A549 (cell line): ENCODE measurements at regions not wholly inside any gene's neighbourhood (a gene's known extent, or its start where the extent isn't known, plus 50 kb on each side); places are given as distances from the start of the nearest gene placed in this dataset.

Experiments used
- ATAC-seq, 2 experiments: fragments of 200-7000 bp in 1 of 2; fragments of >200 bp in 1 of 2; cut with Nextera tagmentation in 1 of 2; cut with Tn5 transposase in 1 of 2; 3 replicates each; pipeline versions ENCODE4 v1.8.0 to v1.9.1; 2018 to 2020; ENCODE audit warnings: mild to moderate bottlenecking in 1 of 2, moderate library complexity in 1 of 2
- CTCF ChIA-PET: fragments of 300-600 bp; sonication (Branson Sonifier 250); formaldehyde crosslinking; extraction: SDS; loops from one replicate; lab custom pipeline; 2021; ENCODE audit warnings: antibody characterized with exemption, inconsistent platforms; lab: Yijun Ruan, JAX
- POLR2A ChIA-PET: fragments of 350-600 bp; formaldehyde crosslinking; extraction: SDS; loops from one replicate; lab custom pipeline; 2021; ENCODE audit warnings: antibody characterized with exemption, inconsistent platforms; lab: Yijun Ruan, JAX
- DNase-seq, 2 experiments: peaks; one replicate each; pipeline versions ENCODE4 v3.0.0 to v3.0.0-alpha.2; 2011 to 2016; ENCODE audit warnings: low read depth in 1 of 2, low spot score in 1 of 2
- FAIRE-seq: peaks from 2 replicates; lab custom pipeline; 2011; peaks lifted over from hg19 to GRCh38; lab: Jason Lieb, UNC
- H3K27ac ChIP-seq, 2 experiments: fragments of >200 bp; sonication (Bioruptor Twin); formaldehyde crosslinking; 3 replicates each; pipeline ENCODE4 v1.5.1; 2016 to 2017
- H3K4me1 ChIP-seq: fragments of >200 bp; sonication (Bioruptor Twin); formaldehyde crosslinking; 3 replicates; pipeline ENCODE4 v1.6.1; 2016
- H3K4me2 ChIP-seq: fragments of >200 bp; sonication (Bioruptor Twin); formaldehyde crosslinking; 3 replicates; pipeline ENCODE4 v1.6.1; 2016
- H3K4me3 ChIP-seq: fragments of >200 bp; sonication (Bioruptor Twin); formaldehyde crosslinking; 3 replicates; pipeline ENCODE4 v1.5.1; 2016
- H3K9me3 ChIP-seq: fragments of >200 bp; sonication (Bioruptor Twin); formaldehyde crosslinking; 3 replicates; pipeline ENCODE4 v1.6.1; 2016
- CBX2 ChIP-seq: fragments of 200-600 bp; sonication (generic); IDR thresholded peaks from 2 replicates; pipeline ENCODE4 v1.6.1; 2016; ENCODE audit warnings: low read depth, mild to moderate bottlenecking, borderline replicate concordance
- CEBPB ChIP-seq, 2 experiments: fragments of >200 bp in 1 of 2; sonication (Bioruptor Twin) in 1 of 2; formaldehyde crosslinking in 1 of 2; IDR thresholded peaks; 2 replicates each; pipeline ENCODE4 v1.6.1; 2012 to 2016
- CHD4 ChIP-seq: fragments of 200-600 bp; sonication (generic); IDR thresholded peaks from 2 replicates; pipeline ENCODE4 v1.6.1; 2016; ENCODE audit warnings: antibody characterized with exemption, mild to moderate bottlenecking, borderline replicate concordance
- EP300 ChIP-seq, 2 experiments: fragments of >200 bp; sonication (Bioruptor Twin); formaldehyde crosslinking; IDR thresholded peaks; 2 replicates in 1 of 2; 3 replicates in 1 of 2; pipeline ENCODE4 v1.6.1; 2016 to 2017
- FOSB ChIP-seq: fragments of 250-450 bp; sonication (Bioruptor Pico); IDR thresholded peaks from 2 replicates; pipeline ENCODE4 v1.5.0; 2020; ENCODE audit warnings: mild to moderate bottlenecking, moderate library complexity
- GATA3 ChIP-seq: IDR thresholded peaks from 2 replicates; pipeline ENCODE4 v1.6.1; 2012; ENCODE audit warnings: borderline replicate concordance
- HDAC2 ChIP-seq: fragments of 200-600 bp; sonication (generic); IDR thresholded peaks from 2 replicates; pipeline ENCODE4 v1.6.1; 2016
- HOXB5 ChIP-seq: fragments of 250-450 bp; sonication (Bioruptor Pico); IDR thresholded peaks from 2 replicates; pipeline ENCODE4 v1.5.0; 2020; ENCODE audit warnings: mild to moderate bottlenecking, moderate library complexity
- MAFK ChIP-seq: fragments of 450-650 bp; IDR thresholded peaks from 2 replicates; pipeline ENCODE4 v1.6.1; 2014; ENCODE audit not compliant: partially characterized antibody
- POLR2A ChIP-seq: IDR thresholded peaks from 2 replicates; pipeline ENCODE4 v1.6.1; 2012; ENCODE audit warnings: mild to moderate bottlenecking, low read length
- RARB ChIP-seq: fragments of 250-450 bp; sonication (Bioruptor Pico); IDR thresholded peaks from 2 replicates; pipeline ENCODE4 v1.8.0; 2021; ENCODE audit warnings: mild to moderate bottlenecking, moderate library complexity
- RNF2 ChIP-seq: fragments of 200-600 bp; sonication (generic); IDR thresholded peaks from 2 replicates; pipeline ENCODE4 v1.6.1; 2016; ENCODE audit warnings: low read depth, mild to moderate bottlenecking, antibody characterized with exemption, moderate library complexity, borderline replicate concordance
- SMC3 ChIP-seq: fragments of >200 bp; sonication (Bioruptor Twin); formaldehyde crosslinking; IDR thresholded peaks from 3 replicates; pipeline ENCODE4 v1.6.1; 2018; ENCODE audit warnings: inconsistent platforms
- SREBF2 ChIP-seq: fragments of 450-650 bp; IDR thresholded peaks from 2 replicates; pipeline ENCODE4 v1.6.1; 2014; ENCODE audit warnings: mild to moderate bottlenecking, moderate library complexity
- TP53 ChIP-seq: fragments of 250-450 bp; sonication (Bioruptor Pico); IDR thresholded peaks from 2 replicates; pipeline ENCODE4 v1.5.0; 2021; ENCODE audit warnings: mild to moderate bottlenecking, moderate library complexity
- ZFP36 ChIP-seq: fragments of 450-650 bp; IDR thresholded peaks from 2 replicates; pipeline ENCODE4 v1.6.1; 2014; ENCODE audit warnings: borderline replicate concordance; ENCODE audit not compliant: partially characterized antibody
- ZNF302 ChIP-seq: fragments of 250-450 bp; sonication (Bioruptor Pico); IDR thresholded peaks from 2 replicates; pipeline ENCODE4 v1.9.0; 2021; ENCODE audit warnings: inconsistent platforms, mild to moderate bottlenecking, moderate library complexity
- ZSCAN20 ChIP-seq: fragments of 250-450 bp; sonication (Bioruptor Pico); IDR thresholded peaks from 2 replicates; pipeline ENCODE4 v1.8.0; 2022; ENCODE audit warnings: mild to moderate bottlenecking, moderate library complexity
- WGBS: methylation state at CpG from one replicate; pipeline ENCODE4 v1.1.6; 2017; ENCODE audit errors: missing lambda C conversion rate; 5-methylcytosine and 5-hydroxymethylcytosine counted together
- TF ChIP-seq, protein P1 (sequence below): fragments of 450-650 bp; IDR thresholded peaks from 2 replicates; pipeline ENCODE4 v1.6.1; 2014; ENCODE audit warnings: antibody characterized with exemption
- TF ChIP-seq, protein P2 (sequence below): fragments of 150-350 bp; IDR thresholded peaks from 2 replicates; pipeline ENCODE4 v1.6.1; 2014; ENCODE audit warnings: low read depth, mild to moderate bottlenecking, low read length
- TF ChIP-seq, protein P3 (sequence below): fragments of >200 bp; sonication (Bioruptor Twin); formaldehyde crosslinking; IDR thresholded peaks from 3 replicates; pipeline ENCODE4 v1.6.1; 2016
- TF ChIP-seq, protein P4 (sequence below): fragments of >200 bp; sonication (Bioruptor Twin); formaldehyde crosslinking; IDR thresholded peaks from 2 replicates; pipeline ENCODE4 v1.6.1; 2016
- TF ChIP-seq, protein P5 (sequence below): IDR thresholded peaks from 2 replicates; pipeline ENCODE4 v1.6.1; 2012
- TF ChIP-seq, protein P6 (sequence below): fragments of 250-450 bp; sonication (Bioruptor Pico); IDR thresholded peaks from 2 replicates; pipeline ENCODE4 v1.5.0; 2021; ENCODE audit warnings: mild to moderate bottlenecking, moderate library complexity, borderline replicate concordance

DNA sequence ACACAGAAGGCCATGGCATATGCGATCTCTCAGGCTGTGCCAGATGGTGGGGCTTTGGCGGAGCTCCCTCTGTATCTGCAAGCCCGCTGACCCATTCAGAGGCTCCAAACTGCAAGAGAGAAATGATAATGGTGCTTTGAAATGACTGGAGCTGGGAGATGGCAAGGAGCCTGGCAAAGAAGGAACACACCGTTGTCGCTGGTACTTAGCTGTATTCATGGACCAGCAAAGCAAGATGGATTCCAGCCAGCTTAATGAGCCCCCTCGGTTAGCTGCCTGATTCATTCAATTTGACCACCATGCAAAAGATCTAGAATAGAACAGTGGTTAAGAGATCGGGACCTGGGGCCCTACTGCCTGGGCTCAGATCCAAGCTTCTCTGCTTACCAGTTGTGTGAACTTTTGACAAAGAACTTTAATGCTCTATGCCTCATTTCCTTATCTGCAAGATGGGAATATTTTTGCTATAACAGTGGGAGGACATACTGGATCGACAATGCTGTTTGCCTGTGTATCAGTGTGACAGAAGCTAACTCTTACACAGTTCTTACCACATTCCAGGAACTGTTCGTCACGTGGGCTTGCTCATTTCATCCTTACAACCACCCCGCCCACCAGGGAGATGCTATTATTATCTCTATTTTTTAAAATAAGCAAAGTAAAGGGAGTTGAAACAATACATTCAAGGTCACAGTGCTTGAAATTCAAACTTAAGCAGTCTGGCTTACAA is 317.8 kb upstream of the SULF2 start:
- Histone ChIP-seq H3K4me3 (no peak overlapping the region), H3K4me1 (no peaks in the 10 kb centered on the region), H3K27ac (no peak overlapping the region), H3K4me2 (no peak overlapping the region), H3K9me3 (peaks cover 12% of the 10 kb centered on the region; the same call in 2 of the 3 replicates)
- ChIA-PET POLR2A (no interaction called here), CTCF (interaction anchor here (0.6 to 1.1 kb wide), 3 partner anchors 11 to 33 kb away, joined by 3 read pairs; no protein-coding TSS in a partner anchor)
- TF ChIP-seq, protein P1, sequence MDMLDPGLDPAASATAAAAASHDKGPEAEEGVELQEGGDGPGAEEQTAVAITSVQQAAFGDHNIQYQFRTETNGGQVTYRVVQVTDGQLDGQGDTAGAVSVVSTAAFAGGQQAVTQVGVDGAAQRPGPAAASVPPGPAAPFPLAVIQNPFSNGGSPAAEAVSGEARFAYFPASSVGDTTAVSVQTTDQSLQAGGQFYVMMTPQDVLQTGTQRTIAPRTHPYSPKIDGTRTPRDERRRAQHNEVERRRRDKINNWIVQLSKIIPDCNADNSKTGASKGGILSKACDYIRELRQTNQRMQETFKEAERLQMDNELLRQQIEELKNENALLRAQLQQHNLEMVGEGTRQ: no peak
- TF ChIP-seq CHD4 (no peak), TP53 (CRISPR knock-in tag) (no peak), SMC3 (no peak), GATA3 (no peak), ZSCAN20 (no peak), HOXB5 (CRISPR knock-in tag) (no peak), MAFK (no peak), ZNF302 (CRISPR knock-in tag) (no peak), CBX2 (no peak), FOSB (no peak), HDAC2 (no peak)
- TF ChIP-seq, protein P2, sequence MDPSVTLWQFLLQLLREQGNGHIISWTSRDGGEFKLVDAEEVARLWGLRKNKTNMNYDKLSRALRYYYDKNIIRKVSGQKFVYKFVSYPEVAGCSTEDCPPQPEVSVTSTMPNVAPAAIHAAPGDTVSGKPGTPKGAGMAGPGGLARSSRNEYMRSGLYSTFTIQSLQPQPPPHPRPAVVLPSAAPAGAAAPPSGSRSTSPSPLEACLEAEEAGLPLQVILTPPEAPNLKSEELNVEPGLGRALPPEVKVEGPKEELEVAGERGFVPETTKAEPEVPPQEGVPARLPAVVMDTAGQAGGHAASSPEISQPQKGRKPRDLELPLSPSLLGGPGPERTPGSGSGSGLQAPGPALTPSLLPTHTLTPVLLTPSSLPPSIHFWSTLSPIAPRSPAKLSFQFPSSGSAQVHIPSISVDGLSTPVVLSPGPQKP: no peak
- ATAC-seq: no peak
- no peak for DNase-seq
- WGBS: 25% methylated on average over 11 of the region's 11 CpGs
- no peak for FAIRE-seq

DNA sequence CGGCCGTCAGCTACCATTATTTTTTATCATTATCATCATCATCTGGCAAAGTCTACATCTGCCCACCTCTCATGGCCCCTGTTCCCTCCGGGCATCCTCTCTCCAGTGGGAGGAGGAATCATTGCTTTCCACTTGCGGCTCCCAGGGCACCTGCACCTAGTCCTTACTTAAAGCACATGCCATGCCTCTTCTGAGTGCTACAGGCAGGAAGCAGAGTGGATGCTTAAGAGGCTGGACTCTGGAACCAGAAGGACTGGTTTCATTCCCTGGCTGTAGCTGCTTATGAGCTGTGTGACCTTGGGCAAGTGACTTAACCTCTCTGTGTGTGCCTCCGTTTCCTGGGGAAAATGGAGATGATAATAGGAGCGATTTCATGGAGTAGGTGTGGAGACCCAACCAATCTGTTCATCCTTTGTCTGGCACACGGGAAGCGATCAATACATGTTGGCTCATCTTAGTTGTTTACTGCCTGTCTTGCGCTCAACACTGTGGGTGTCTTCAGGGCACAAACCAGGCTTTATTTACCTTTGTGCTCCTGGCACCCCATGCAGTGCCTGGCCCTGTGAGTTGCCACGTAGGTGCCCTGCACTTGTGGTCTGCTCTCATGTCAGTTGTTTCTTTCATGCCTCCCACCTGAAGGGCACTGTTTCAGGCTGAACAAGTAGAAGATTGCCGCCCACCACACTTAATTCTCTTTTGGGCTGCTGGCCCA is 317.0 kb upstream of the SULF2 start:
- no peak overlapping the region for H3K4me2 ChIP-seq
- DNase-seq (no peak), ATAC-seq (no peak), FAIRE-seq (no peak)
- 29% methylated on average over 11 of the region's 11 CpGs for WGBS
- no peak overlapping the region for H3K27ac ChIP-seq
- no peak for TF ChIP-seq EP300 (IDR thresholded peaks at IDR 0.05)
- no peak for TF ChIP-seq CEBPB (IDR thresholded peaks at IDR 0.05)
- TF ChIP-seq CHD4: no peak
- TF ChIP-seq, protein P3, sequence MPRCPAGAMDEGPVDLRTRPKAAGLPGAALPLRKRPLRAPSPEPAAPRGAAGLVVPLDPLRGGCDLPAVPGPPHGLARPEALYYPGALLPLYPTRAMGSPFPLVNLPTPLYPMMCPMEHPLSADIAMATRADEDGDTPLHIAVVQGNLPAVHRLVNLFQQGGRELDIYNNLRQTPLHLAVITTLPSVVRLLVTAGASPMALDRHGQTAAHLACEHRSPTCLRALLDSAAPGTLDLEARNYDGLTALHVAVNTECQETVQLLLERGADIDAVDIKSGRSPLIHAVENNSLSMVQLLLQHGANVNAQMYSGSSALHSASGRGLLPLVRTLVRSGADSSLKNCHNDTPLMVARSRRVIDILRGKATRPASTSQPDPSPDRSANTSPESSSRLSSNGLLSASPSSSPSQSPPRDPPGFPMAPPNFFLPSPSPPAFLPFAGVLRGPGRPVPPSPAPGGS: no peak
- no peak for TF ChIP-seq SREBF2
- TF ChIP-seq, protein P4, sequence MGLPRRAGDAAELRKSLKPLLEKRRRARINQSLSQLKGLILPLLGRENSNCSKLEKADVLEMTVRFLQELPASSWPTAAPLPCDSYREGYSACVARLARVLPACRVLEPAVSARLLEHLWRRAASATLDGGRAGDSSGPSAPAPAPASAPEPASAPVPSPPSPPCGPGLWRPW: no peak
- TF ChIP-seq RARB: no peak
- no peak for TF ChIP-seq SMC3
- TF ChIP-seq, protein P5, sequence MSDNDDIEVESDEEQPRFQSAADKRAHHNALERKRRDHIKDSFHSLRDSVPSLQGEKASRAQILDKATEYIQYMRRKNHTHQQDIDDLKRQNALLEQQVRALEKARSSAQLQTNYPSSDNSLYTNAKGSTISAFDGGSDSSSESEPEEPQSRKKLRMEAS: no peak
- peaks cover 12% of the 10 kb centered on the region; the same call in 2 of the 3 replicates for H3K9me3 ChIP-seq
- no peak overlapping the region for H3K4me3 ChIP-seq
- ChIA-PET POLR2A (no interaction called here), CTCF (no interaction called here)
- no peaks in the 10 kb centered on the region for H3K4me1 ChIP-seq

DNA sequence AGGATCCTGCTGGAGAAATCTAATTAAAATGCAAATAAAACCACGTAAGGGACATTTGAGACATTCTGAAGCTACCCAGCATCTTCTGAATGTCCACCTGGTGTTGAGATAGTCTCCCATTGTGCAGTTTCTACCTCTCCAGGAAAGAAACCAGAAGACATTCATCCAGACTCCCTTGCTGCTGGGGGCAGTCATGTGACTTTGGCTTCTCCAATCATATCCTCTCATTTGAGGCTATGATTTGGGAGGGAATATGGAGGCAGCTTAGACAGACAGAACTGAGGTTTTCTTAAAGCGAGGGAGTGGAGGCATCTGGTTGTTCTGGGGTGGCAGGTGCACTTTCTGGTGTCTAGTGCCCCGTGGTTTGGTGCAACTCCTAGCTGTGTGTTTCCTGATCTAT is 315.2 kb upstream of the SULF2 start:
- H3K4me1 ChIP-seq: no peaks in the 10 kb centered on the region
- DNase-seq (no peak), FAIRE-seq (no peak), ATAC-seq (no peak)
- H3K4me2 ChIP-seq: no peak overlapping the region
- no peak overlapping the region for H3K27ac ChIP-seq
- peaks cover 7% of the 10 kb centered on the region; the same call in 1 of the 3 replicates for H3K9me3 ChIP-seq
- ChIA-PET POLR2A (no interaction called here), CTCF (interaction anchor here (1.0 kb wide), 1 partner anchor 97 kb away, joined by 3 read pairs; no protein-coding TSS in a partner anchor)
- H3K4me3 ChIP-seq: no peak overlapping the region
- 8% methylated on average over 3 of the region's 3 CpGs for WGBS
- TF ChIP-seq, protein P6, sequence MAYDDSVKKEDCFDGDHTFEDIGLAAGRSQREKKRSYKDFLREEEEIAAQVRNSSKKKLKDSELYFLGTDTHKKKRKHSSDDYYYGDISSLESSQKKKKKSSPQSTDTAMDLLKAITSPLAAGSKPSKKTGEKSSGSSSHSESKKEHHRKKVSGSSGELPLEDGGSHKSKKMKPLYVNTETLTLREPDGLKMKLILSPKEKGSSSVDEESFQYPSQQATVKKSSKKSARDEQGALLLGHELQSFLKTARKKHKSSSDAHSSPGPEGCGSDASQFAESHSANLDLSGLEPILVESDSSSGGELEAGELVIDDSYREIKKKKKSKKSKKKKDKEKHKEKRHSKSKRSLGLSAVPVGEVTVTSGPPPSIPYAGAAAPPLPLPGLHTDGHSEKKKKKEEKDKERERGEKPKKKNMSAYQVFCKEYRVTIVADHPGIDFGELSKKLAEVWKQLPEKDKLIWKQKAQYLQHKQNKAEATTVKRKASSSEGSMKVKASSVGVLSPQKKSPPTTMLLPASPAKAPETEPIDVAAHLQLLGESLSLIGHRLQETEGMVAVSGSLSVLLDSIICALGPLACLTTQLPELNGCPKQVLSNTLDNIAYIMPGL (CRISPR knock-in tag): no peak
- TF ChIP-seq RNF2: no peak
- no peak for TF ChIP-seq POLR2A
- TF ChIP-seq ZFP36: no peak
- TF ChIP-seq CHD4: no peak
- TF ChIP-seq MAFK: no peak
- no peak for TF ChIP-seq HDAC2
- no peak for TF ChIP-seq TP53 (CRISPR knock-in tag)
